ENCODE measurements at regions not wholly inside any gene's neighbourhood (a gene's known extent, or its start where the extent isn't known, plus 50 kb on each side); places are given as distances from the start of the nearest gene placed in this dataset.

GRCh38 chr14:97894552-97894951, 1097.4 kb downstream of the VRK1 start:
- TF ChIP-seq CTCF (IDR thresholded peaks at IDR 0.05) (no peak), TP53 (CRISPR knock-in tag; IDR thresholded peaks at IDR 0.05) (no peak), JUN (CRISPR knock-in tag; IDR thresholded peaks at IDR 0.05) (no peak), MLX (CRISPR knock-in tag; IDR thresholded peaks at IDR 0.05) (no peak), NR2C2 (CRISPR knock-in tag; IDR thresholded peaks at IDR 0.05) (no peak), MYBL2 (CRISPR knock-in tag; IDR thresholded peaks at IDR 0.05) (no peak)
- TF ChIP-seq, protein P1, sequence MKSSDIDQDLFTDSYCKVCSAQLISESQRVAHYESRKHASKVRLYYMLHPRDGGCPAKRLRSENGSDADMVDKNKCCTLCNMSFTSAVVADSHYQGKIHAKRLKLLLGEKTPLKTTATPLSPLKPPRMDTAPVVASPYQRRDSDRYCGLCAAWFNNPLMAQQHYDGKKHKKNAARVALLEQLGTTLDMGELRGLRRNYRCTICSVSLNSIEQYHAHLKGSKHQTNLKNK (CRISPR knock-in tag; IDR thresholded peaks at IDR 0.05): no peak

Measured in WTC11 (cell line).